ENCODE measurements at regions not wholly inside any gene's neighbourhood (a gene's known extent, or its start where the extent isn't known, plus 50 kb on each side); places are given as distances from the start of the nearest gene placed in this dataset.
"Not testable (repeated sequence)": the region's sequence is repeated elsewhere in the genome, so short reads cannot be mapped to it uniquely, and the experiment has no call there.

DNA sequence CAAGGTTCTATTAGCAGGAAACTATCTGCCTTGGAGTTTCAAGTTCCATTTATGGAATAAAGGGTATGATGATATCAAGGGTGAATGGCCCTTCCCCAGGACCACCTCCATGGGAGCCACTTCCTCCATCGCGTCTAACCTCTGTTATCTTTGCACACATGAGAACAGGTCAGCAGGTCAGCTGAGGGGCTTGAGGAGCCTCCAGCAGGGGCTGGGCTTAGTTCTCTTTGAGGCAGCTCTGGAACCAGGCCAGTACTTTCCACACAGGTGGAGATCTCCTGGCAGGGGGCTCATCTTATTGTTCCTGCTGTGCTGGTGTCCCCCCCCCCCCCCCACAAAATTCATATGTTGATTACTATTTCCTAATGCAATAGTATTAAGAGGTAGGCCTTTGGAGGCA, 472.2 kb upstream of the ZMIZ1 start:
- DNase-seq (ENCODE audit: low read depth): no peak

- no peak for DNase-seq (ENCODE audit: low read depth)
Measured at GRCh38 chr10:78597796-78598555, 470.8 kb upstream of the ZMIZ1 start.

GRCh38 chr10:78599122-78599853, 469.5 kb upstream of the ZMIZ1 start:
- no peak for DNase-seq (ENCODE audit: low read depth)

- no peak for DNase-seq (ENCODE audit: low read depth)
Measured at GRCh38 chr10:78600121-78600665, 468.6 kb upstream of the ZMIZ1 start.

GRCh38 chr10:78600740-78601139, 468.0 kb upstream of the ZMIZ1 start:
- DNase-seq (ENCODE audit: low read depth): no peak

GRCh38 chr10:78602201-78602932, 466.4 kb upstream of the ZMIZ1 start:
- DNase-seq (ENCODE audit: low read depth): no peak

- DNase-seq (ENCODE audit: low read depth): no peak
Measured at GRCh38 chr10:78604286-78604685, 464.5 kb upstream of the ZMIZ1 start.

- DNase-seq (ENCODE audit: low read depth): no peak
Measured at GRCh38 chr10:78604721-78605120, 464.0 kb upstream of the ZMIZ1 start.

DNA sequence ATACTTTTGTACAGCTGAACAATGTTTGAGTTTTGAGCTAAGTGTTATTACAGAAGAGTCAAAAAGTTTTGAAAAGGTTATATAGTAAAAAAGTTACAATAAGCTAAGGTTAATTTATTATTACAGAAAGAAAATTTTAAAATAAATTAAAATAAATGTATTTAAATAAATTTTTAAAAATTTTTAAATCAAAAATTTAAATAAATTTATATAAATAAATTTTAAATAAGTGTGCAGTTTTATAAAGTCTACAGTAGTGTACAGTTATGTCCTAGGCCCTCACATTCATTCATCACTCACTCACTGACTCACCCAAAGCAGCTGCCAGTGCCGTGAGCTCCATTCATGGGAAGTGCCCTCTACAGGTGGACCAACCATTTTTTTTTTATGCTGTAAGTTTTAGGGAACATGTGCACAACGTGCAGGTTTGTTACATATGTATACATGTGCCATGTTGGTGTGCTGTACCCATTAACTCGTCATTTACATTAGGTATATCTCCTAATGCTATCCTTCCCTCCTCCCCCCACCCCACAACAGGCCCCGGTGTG, 462.9 kb upstream of the ZMIZ1 start:
- DNase-seq (ENCODE audit: low read depth): no peak

DNA sequence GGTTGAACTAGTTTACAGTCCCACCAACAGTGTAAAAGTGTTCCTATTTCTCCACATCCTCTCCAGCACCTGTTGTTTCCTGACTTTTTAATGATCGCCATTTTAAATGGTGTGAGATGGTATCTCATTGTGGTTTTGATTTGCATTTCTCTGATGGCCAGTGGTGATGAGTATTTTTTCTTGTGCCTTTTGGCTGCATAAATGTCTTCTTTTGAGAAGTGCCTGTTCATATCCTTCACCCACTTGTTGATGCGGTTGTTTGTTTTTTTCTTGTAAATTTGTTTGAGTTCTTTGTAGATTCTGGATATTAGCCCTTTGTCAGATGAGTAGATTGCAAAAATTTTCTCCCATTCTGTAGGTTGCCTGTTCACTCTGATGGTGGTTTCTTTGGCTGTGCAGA, 462.0 kb upstream of the ZMIZ1 start:
- not testable (repeated sequence) for DNase-seq (ENCODE audit: low read depth)

- DNase-seq (ENCODE audit: low read depth): no peak
Measured at GRCh38 chr10:78609976-78610375, 458.8 kb upstream of the ZMIZ1 start.

GRCh38 chr10:78613132-78613531, 455.6 kb upstream of the ZMIZ1 start:
- DNase-seq (ENCODE audit: low read depth): no peak

GRCh38 chr10:78614267-78614666, 454.5 kb upstream of the ZMIZ1 start:
- DNase-seq (ENCODE audit: low read depth): no peak

DNA sequence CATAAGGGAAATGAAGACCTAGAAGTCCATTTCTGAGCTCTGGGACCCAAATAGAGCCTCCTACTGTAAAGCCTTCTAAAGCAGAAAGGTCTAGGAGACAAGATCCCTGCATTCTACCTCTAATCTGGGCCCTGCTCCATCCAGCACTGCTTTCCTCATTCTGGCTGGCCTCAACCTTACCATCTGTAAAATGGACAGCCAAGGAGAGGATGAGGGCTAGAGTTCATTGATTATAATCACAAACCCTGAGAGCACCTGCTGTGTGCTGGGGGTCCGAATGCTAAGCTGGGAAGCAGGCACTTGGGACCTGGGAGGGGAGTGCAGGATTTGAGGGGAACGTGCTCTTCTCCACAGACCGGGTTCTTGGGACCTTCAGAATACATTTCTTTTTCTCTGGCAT, 454.0 kb upstream of the ZMIZ1 start:
- no peak for DNase-seq (ENCODE audit: low read depth)

DNA sequence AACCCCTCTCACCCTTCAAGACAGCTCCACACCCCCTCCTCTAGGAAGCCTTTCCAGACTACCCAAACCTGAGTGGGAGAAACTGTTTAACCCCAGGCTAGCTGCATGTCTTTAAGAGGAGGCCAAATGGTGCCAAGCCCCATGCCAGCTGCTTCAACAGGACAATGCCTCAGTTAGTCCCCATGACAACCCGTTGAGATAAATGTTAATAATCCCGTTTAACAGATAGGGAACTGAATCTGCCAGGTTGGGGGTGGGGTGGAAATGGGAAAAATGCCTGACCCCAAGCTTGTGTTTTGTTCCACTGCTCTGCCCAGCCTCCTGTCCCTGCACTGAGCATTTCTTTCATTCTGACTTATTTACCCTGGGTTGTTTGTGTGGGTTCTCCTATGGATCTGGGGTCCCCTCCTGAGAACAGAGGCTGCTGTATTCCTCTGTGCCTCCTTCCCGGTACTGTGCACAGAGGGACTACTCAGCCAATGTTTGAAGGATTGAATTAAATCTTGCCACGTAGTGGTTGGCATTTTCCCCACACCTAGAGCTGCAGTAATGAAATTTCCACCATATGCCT, 452.6 kb upstream of the ZMIZ1 start:
- DNase-seq (ENCODE audit: low read depth): no peak

GRCh38 chr10:78617115-78617514, 451.7 kb upstream of the ZMIZ1 start:
- no peak for DNase-seq (ENCODE audit: low read depth)

DNA sequence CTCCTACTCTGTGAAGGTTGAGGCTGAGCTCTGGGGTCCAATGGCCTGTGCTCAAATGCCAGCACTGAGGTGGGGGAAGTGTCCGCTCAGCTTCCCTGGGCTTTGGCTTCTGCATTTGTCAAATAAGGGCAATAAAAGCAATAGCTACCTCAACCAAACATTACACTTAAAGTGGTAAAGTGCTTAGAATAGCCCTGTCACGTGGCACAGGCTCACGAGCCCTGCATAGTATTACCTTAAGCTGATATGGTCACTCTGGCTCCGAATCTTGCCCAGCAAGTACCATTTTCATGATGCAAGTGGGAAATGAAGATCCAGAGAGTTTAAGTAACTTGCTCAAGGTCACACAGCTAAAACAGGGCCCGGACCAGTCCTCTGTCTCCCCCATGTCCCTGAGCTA, 451.1 kb upstream of the ZMIZ1 start:
- DNase-seq (ENCODE audit: low read depth): no peak

DNA sequence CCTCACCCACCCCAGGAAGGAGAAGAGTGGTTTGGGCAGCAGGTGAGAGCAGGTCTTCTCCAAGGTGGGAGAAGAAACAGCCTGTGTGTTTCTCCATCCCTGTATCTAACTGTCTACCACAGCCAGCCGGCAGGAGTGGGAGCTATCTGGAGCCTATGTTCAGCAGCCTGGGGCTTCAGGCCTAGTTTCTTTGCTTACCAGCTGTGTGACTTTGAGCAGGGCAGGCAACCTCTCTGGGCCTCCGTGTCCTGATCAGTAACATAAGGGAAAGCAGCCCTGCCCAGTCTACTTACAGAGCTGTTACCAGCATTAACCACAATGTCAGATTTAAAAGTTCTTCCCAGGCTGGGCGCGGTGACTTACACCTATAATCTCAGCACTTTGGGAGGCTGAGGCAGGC, 450.7 kb upstream of the ZMIZ1 start:
- DNase-seq (ENCODE audit: low read depth): no peak

DNA sequence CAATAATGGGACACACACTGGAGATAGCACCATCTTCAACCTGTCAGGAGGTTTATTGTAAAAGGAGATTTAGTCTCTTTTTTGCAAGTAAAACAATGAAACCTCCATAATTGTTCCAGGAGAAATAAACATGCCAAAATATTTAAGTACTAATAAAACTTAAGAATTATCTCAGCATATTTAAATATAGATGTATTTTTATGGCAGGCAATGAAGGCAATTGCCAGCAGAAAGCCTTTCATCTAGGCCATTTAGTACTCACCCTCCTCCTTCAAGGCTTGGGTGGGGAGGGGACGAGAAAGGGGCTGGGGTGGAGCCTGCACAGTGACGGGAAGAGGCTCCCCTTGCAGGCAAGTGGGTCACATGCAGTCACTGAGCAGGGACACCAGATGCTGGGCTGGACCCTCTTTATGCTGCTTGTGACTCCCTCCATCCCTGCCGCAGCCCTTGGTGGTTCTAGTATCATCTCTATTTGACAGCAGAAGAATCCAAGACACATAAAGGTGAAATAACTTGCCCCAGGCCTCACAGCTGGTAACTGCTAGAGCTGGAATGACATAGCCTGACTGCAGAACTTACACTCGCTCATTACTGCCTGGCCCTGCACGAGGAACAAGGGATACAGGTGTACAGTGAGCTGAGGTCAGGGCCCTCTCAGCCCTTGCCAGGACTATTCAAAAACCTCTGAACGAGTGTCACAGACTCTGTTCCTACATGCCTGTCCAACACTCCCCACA, 449.5 kb upstream of the ZMIZ1 start:
- DNase-seq (ENCODE audit: low read depth): no peak

GRCh38 chr10:78619896-78620295, 448.9 kb upstream of the ZMIZ1 start:
- DNase-seq (ENCODE audit: low read depth): no peak

Measured in activated T-cell treated with anti-CD3 and anti-CD28 coated beads for 24 hours (primary cell).